ENCODE measurements at regions not wholly inside any gene's neighbourhood (a gene's known extent, or its start where the extent isn't known, plus 50 kb on each side); places are given as distances from the start of the nearest gene placed in this dataset.

DNA sequence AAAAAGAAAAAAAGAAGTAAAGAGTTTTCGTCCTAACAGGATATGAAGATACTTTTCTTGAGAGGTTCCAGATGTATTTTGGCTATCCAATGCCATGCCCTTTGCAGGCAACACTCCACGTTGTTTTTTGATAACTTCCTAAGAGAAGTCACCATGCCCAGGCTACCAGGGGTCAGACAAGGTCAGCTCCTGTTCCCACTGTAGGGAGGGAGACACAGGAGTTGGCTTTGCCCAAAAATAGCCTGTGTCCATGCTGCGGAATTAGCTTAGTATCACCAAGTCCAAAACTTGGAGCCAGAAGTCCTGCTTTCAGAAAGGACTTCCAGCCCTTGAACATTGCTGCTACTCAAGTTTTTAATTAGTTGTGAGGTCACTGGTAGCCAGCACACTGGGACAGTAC, 62.1 kb upstream of the NRIP1 start:
- TF ChIP-seq, protein P1, sequence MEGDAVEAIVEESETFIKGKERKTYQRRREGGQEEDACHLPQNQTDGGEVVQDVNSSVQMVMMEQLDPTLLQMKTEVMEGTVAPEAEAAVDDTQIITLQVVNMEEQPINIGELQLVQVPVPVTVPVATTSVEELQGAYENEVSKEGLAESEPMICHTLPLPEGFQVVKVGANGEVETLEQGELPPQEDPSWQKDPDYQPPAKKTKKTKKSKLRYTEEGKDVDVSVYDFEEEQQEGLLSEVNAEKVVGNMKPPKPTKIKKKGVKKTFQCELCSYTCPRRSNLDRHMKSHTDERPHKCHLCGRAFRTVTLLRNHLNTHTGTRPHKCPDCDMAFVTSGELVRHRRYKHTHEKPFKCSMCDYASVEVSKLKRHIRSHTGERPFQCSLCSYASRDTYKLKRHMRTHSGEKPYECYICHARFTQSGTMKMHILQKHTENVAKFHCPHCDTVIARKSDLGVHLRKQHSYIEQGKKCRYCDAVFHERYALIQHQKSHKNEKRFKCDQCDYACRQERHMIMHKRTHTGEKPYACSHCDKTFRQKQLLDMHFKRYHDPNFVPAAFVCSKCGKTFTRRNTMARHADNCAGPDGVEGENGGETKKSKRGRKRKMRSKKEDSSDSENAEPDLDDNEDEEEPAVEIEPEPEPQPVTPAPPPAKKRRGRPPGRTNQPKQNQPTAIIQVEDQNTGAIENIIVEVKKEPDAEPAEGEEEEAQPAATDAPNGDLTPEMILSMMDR (IDR thresholded peaks at IDR 0.05), result no peak
- TF ChIP-seq POLR2A (IDR thresholded peaks at IDR 0.05) (no peak), POLR2AphosphoS5 (IDR thresholded peaks at IDR 0.05; ENCODE audit: insufficient read depth in 1 of 2, low read depth in 1 of 2) (no peak)

Measured in vagina (tissue), 2 donors.